Dendritic cell treated with granulocyte-macrophage colony-stimulating factor and Interleukin-4, amounts not matched to agents 40 ng/mL and 50 ng/mL, for 4 days (primary cell): ENCODE measurements at regions not wholly inside any gene's neighbourhood (a gene's known extent, or its start where the extent isn't known, plus 50 kb on each side); places are given as distances from the start of the nearest gene placed in this dataset.
"Not testable (repeated sequence)": the region's sequence is repeated elsewhere in the genome, so short reads cannot be mapped to it uniquely, and the experiment has no call there.

Source experiments
- H3K27ac Mint-ChIP-seq: one replicate; pipeline ENCODE4 v1.8.0; 2022; ENCODE audit warnings: mild to moderate bottlenecking, mixed read lengths
- H3K27me3 Mint-ChIP-seq: one replicate; pipeline ENCODE4 v1.8.0; 2022; ENCODE audit warnings: mild to moderate bottlenecking, mixed read lengths
- H3K36me3 Mint-ChIP-seq: one replicate; pipeline ENCODE4 v1.8.0; 2022; ENCODE audit warnings: low read depth, mixed read lengths
- H3K4me1 Mint-ChIP-seq: one replicate; pipeline ENCODE4 v1.8.0; 2022; ENCODE audit warnings: low read depth, mixed read lengths
- H3K4me3 Mint-ChIP-seq: one replicate; pipeline ENCODE4 v1.8.0; 2022; ENCODE audit warnings: mild to moderate bottlenecking, moderate library complexity, mixed read lengths
- H3K9me3 Mint-ChIP-seq: one replicate; pipeline ENCODE4 v1.8.0; 2022; ENCODE audit warnings: mixed read lengths
- intact Hi-C: fragments of 100-400 bp; cut with micrococcal nuclease; formaldehyde crosslinking; loops from one replicate; pipeline ENCODE4 v1.15.0; 2022

- H3K36me3 Mint-ChIP-seq, result no peaks in the 10 kb centered on the region
- H3K9me3 Mint-ChIP-seq, result peaks cover 23% of the 10 kb centered on the region
- H3K27ac Mint-ChIP-seq, result no peak overlapping the region
- H3K4me3 Mint-ChIP-seq, result no peak overlapping the region
- H3K4me1 Mint-ChIP-seq, result no peaks in the 10 kb centered on the region
- peaks cover 54% of the 10 kb centered on the region for H3K27me3 Mint-ChIP-seq
- intact Hi-C loops, result no loop called here
Observed at GRCh38 chr3:193955719-193956118, 180.2 kb upstream of the HES1 start.

GRCh38 chr3:193959861-193960260 is 176.1 kb upstream of the HES1 start:
- intact Hi-C loops, result no loop called here
- H3K4me3 Mint-ChIP-seq, result no peak overlapping the region
- no peaks in the 10 kb centered on the region for H3K4me1 Mint-ChIP-seq
- peaks cover 69% of the 10 kb centered on the region for H3K27me3 Mint-ChIP-seq
- H3K9me3 Mint-ChIP-seq, result peaks cover 10% of the 10 kb centered on the region
- H3K36me3 Mint-ChIP-seq, result no peaks in the 10 kb centered on the region
- H3K27ac Mint-ChIP-seq, result no peak overlapping the region

- H3K36me3 Mint-ChIP-seq, result no peaks in the 10 kb centered on the region
- H3K27ac Mint-ChIP-seq, result no peak overlapping the region
- peaks cover 2% of the 10 kb centered on the region for H3K9me3 Mint-ChIP-seq
- H3K27me3 Mint-ChIP-seq, result peaks cover 69% of the 10 kb centered on the region
- intact Hi-C loops, result no loop called here
- peaks cover 3% of the 10 kb centered on the region for H3K4me1 Mint-ChIP-seq
- no peak overlapping the region for H3K4me3 Mint-ChIP-seq
Observed at GRCh38 chr3:193960487-193961274, 175.3 kb upstream of the HES1 start.

DNA sequence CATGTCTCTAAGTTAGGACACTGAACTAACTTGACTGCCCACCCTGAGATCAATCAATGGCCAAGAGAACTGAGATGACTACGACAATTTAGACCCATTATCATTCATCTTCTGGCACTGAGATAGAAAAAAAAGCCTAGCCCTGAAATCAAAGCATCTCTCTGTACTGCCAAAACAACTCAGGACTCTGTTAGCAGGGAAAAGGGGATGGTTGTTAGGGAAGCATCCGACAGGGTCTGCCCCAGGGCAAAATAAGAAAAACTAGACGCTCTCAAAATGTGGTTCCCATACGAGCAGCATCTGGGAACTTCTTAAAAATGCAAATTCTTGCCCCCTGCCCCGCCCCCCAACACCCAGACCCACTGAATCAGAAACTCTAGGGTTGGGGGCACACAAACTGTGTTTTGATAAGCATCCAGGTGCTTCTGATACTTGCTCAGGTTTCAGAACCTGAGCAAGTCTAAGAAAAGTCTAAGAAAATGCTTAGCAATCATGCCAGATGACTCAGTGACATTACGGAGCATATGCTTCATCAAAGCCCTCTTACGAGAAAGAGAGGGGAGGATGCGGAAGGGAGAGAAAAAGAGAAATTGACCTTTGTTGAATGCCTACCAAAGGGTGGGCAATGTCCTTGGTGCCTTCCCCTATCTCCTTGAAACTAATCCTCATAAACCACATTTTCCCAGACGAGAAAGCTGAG is 172.8 kb upstream of the HES1 start:
- H3K36me3 Mint-ChIP-seq, result no peaks in the 10 kb centered on the region
- peaks cover 5% of the 10 kb centered on the region for H3K4me1 Mint-ChIP-seq
- no peak overlapping the region for H3K27ac Mint-ChIP-seq
- no peaks in the 10 kb centered on the region for H3K9me3 Mint-ChIP-seq
- peaks cover 80% of the 10 kb centered on the region for H3K27me3 Mint-ChIP-seq
- H3K4me3 Mint-ChIP-seq, result no peak overlapping the region
- intact Hi-C loops, result no loop called here

GRCh38 chr3:193963808-193964516 is 172.0 kb upstream of the HES1 start:
- H3K4me3 Mint-ChIP-seq, result no peak overlapping the region
- H3K27ac Mint-ChIP-seq, result no peak overlapping the region
- peaks cover 5% of the 10 kb centered on the region for H3K4me1 Mint-ChIP-seq
- H3K9me3 Mint-ChIP-seq, result no peaks in the 10 kb centered on the region
- H3K27me3 Mint-ChIP-seq, result peaks cover 80% of the 10 kb centered on the region
- intact Hi-C loops, result no loop called here
- H3K36me3 Mint-ChIP-seq, result no peaks in the 10 kb centered on the region

DNA sequence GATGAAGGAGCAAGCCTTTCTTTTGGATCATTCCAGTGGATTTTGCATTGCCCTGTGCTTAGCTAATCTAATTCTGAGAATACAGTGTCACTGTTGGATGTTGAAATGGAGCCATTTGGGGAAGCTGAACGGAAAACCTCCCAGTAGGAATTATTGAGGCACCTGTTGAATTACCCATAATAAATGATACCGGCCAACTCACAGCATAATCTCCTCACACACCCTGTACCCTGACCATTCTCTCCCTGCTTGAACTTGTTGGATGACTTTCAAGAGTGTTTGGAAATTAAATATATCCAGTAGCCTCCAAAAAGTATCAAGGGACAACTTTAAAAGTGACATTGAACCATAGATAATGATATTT is 171.4 kb upstream of the HES1 start:
- no peak overlapping the region for H3K4me3 Mint-ChIP-seq
- H3K36me3 Mint-ChIP-seq, result no peaks in the 10 kb centered on the region
- peaks cover 79% of the 10 kb centered on the region for H3K27me3 Mint-ChIP-seq
- H3K4me1 Mint-ChIP-seq, result peaks cover 5% of the 10 kb centered on the region
- H3K27ac Mint-ChIP-seq, result no peak overlapping the region
- intact Hi-C loops, result no loop called here
- H3K9me3 Mint-ChIP-seq, result no peaks in the 10 kb centered on the region

DNA sequence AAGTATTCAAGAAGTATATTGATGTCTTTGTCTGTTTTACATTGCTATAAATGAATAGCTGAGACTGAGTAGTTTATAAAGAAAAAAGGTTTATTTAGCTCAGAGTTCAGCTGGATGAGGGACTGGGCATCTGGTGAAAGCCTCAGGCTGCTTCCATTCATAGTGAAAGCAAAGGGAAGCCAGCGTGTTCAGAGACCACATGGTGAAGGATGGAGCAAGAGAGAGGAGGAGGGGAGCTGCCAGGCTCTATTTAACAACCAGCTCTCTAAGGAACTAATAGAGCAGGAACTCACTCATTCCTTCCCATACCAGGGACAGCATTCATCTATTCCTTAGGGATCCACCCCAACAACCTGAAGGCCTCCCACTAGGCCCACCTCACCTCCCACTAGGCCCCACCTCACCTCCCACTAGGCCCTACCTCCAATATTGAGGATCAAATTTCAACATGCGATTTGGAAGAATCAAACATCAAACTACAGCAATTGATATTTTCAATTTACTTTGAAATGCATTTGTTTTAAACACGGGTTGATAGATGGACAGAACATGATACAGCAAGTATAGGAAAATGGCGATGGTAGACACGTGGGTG is 167.5 kb upstream of the HES1 start:
- peaks cover 30% of the 10 kb centered on the region for H3K4me1 Mint-ChIP-seq
- intact Hi-C loops, result no loop called here
- no peak overlapping the region for H3K27ac Mint-ChIP-seq
- no peaks in the 10 kb centered on the region for H3K36me3 Mint-ChIP-seq
- no peaks in the 10 kb centered on the region for H3K9me3 Mint-ChIP-seq
- H3K4me3 Mint-ChIP-seq, result no peak overlapping the region
- peaks cover 69% of the 10 kb centered on the region for H3K27me3 Mint-ChIP-seq

GRCh38 chr3:193970131-193970772 is 165.7 kb upstream of the HES1 start:
- H3K9me3 Mint-ChIP-seq, H3K36me3 Mint-ChIP-seq, H3K27ac Mint-ChIP-seq, H3K4me3 Mint-ChIP-seq: not testable (repeated sequence)
- Mint-ChIP-seq H3K27me3 (peaks cover 75% of the 10 kb centered on the region), H3K4me1 (peaks cover 30% of the 10 kb centered on the region)
- intact Hi-C loops, result loop anchor here (5.0 kb wide), 1 partner anchor 167 kb away; the partner anchor contains the start of gene HES1

GRCh38 chr3:193970773-193971206 is 165.2 kb upstream of the HES1 start:
- intact Hi-C loops, result loop anchor here (5.0 kb wide), 1 partner anchor 167 kb away; the partner anchor contains the start of gene HES1
- Mint-ChIP-seq H3K36me3 (no peaks in the 10 kb centered on the region), H3K27me3 (peaks cover 75% of the 10 kb centered on the region), H3K4me3 (no peak overlapping the region), H3K4me1 (peaks cover 26% of the 10 kb centered on the region), H3K27ac (peak overlapping the region; percentile 57), H3K9me3 (no peaks in the 10 kb centered on the region)

DNA sequence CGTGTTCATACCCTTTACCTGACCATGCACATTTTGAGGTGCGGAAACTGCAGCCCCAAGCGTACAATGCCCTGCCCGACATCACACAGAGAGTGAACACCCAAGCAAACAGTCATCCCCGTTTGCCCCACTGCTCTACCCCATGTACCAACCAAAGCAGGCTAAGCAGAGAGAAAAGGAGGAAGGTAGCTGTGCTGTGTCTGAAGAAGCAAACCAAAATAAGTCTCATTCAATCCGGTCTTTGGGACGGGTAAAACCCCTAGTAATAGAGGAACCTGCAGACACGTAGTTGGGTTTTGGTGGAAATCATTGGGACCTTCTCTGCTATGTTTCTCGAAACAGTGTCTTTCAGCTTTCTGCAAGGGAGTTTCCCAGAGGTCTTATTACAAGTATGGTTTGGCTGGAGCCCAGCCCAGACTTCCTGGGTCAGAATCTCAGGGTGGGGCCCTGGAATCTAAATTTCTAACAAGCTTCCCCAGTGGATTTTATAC is 164.6 kb upstream of the HES1 start:
- peaks cover 70% of the 10 kb centered on the region for H3K27me3 Mint-ChIP-seq

DNA sequence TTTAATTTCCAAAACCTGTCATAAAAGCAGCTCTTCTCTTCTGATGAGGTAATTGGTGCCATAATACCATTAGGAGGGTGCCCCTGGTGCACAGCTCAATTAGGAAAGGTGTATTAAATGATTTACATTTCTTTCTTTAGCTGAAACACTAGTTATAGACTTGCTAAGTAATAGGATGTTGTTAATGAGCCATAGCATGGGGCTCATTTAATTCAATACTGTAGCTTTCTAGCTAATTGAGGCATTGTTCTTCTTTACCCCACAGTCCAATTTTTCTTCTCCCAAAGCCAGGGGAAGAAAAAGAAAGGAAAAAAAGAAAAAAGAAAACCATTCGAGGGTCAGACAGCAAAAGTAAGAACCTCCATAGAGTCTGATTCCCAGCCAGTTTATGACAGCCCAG is 164.0 kb upstream of the HES1 start:
- no peaks in the 10 kb centered on the region for H3K9me3 Mint-ChIP-seq
- peaks cover 65% of the 10 kb centered on the region for H3K27me3 Mint-ChIP-seq
- peaks cover 25% of the 10 kb centered on the region for H3K4me1 Mint-ChIP-seq
- no peaks in the 10 kb centered on the region for H3K36me3 Mint-ChIP-seq
- H3K27ac Mint-ChIP-seq, result peak overlapping the region; percentile 57
- no peak overlapping the region for H3K4me3 Mint-ChIP-seq
- intact Hi-C loops, result loop anchor here (5.0 kb wide), 1 partner anchor 165 kb away; the partner anchor contains the start of gene HES1

More for the DNA sequence above, 164.6 kb upstream of the HES1 start:
- Mint-ChIP-seq H3K4me3 (peak overlapping the region; percentile 30), H3K27ac (peak overlapping the region; percentile 57), H3K36me3 (no peaks in the 10 kb centered on the region), H3K4me1 (peaks cover 25% of the 10 kb centered on the region), H3K9me3 (no peaks in the 10 kb centered on the region)
- intact Hi-C loops, result loop anchor here (5.0 kb wide), 1 partner anchor 166 kb away; the partner anchor contains the start of gene HES1

DNA sequence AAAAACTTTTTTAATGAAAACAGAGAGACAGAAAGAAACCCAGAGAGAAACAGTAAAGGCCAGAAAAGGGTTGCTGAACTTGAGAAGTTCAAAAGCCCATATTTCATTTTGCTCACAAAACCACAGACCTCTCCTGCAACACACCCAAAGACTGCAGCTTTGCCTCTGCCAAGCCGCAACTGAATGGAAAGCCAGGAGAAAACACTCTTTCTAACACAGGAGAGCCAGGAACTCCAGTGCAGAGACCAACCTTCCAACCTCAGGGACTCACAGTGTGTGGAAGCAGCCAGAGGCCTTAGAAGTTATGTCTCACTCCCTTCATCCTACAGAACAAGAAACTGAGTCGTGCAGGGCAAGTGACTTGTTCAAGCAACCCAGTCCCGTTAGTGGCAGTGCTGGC is 163.1 kb upstream of the HES1 start:
- no peaks in the 10 kb centered on the region for H3K9me3 Mint-ChIP-seq
- intact Hi-C loops, result loop anchor here (5.0 kb wide), 1 partner anchor 164 kb away; the partner anchor contains the start of gene HES1
- peaks cover 62% of the 10 kb centered on the region for H3K27me3 Mint-ChIP-seq
- no peaks in the 10 kb centered on the region for H3K36me3 Mint-ChIP-seq
- H3K4me1 Mint-ChIP-seq, result peaks cover 32% of the 10 kb centered on the region
- no peak overlapping the region for H3K4me3 Mint-ChIP-seq
- no peak overlapping the region for H3K27ac Mint-ChIP-seq

- Mint-ChIP-seq H3K27me3 (peaks cover 56% of the 10 kb centered on the region), H3K9me3 (no peaks in the 10 kb centered on the region), H3K36me3 (no peaks in the 10 kb centered on the region), H3K4me1 (peaks cover 45% of the 10 kb centered on the region), H3K27ac (no peak overlapping the region), H3K4me3 (no peak overlapping the region)
- intact Hi-C loops, result loop anchor here (5.0 kb wide), 1 partner anchor 163 kb away; the partner anchor contains the start of gene HES1
Observed at GRCh38 chr3:193974191-193974652, 161.7 kb upstream of the HES1 start.
